Loucy (cell line): ENCODE measurements at regions not wholly inside any gene's neighbourhood (a gene's known extent, or its start where the extent isn't known, plus 50 kb on each side); places are given as distances from the start of the nearest gene placed in this dataset.

Experiments used
- H2AFZ ChIP-seq: fragments of 200-600 bp; sonication (generic); 2 replicates; pipeline ENCODE4 v1.6.0; 2016; ENCODE audit warnings: antibody characterized with exemption, mild to moderate bottlenecking, low read length, moderate library complexity
- H3F3A ChIP-seq: fragments of 200-600 bp; 2 replicates; pipeline ENCODE4 v1.6.0; 2016; ENCODE audit warnings: antibody characterized with exemption, low read depth, mild to moderate bottlenecking
- H3K27me3 ChIP-seq: fragments of 200-600 bp; sonication (generic); 2 replicates; pipeline ENCODE4 v1.6.1; 2014; ENCODE audit warnings: low read length, mild to moderate bottlenecking; ENCODE audit not compliant: insufficient read depth, poor library complexity, severe bottlenecking
- H3K36me3 ChIP-seq: fragments of 200-600 bp; sonication (generic); 2 replicates; pipeline ENCODE4 v1.6.1; 2016; ENCODE audit warnings: low read length; ENCODE audit not compliant: insufficient read depth
- H3K4me1 ChIP-seq: fragments of 200-600 bp; sonication (generic); 2 replicates; pipeline ENCODE4 v1.5.1; 2014; ENCODE audit warnings: low read length, mild to moderate bottlenecking; ENCODE audit not compliant: insufficient read depth, poor library complexity, severe bottlenecking
- H3K4me2 ChIP-seq: fragments of 200-600 bp; sonication (generic); 2 replicates; pipeline ENCODE4 v1.6.0; 2014; ENCODE audit warnings: antibody characterized with exemption, low read length, low read depth, mild to moderate bottlenecking; ENCODE audit not compliant: poor library complexity, severe bottlenecking
- H3K4me3 ChIP-seq: fragments of 200-600 bp; sonication (generic); 2 replicates; pipeline ENCODE4 v1.5.1; 2014; ENCODE audit warnings: low read length, mild to moderate bottlenecking, mixed read lengths; ENCODE audit not compliant: poor library complexity, severe bottlenecking
- H3K79me2 ChIP-seq: fragments of 200-600 bp; sonication (generic); 2 replicates; pipeline ENCODE4 v1.6.1; 2014; ENCODE audit warnings: low read length; ENCODE audit not compliant: insufficient read depth
- H3K9ac ChIP-seq: fragments of 200-600 bp; sonication (generic); 2 replicates; pipeline ENCODE4 v1.6.0; 2014; ENCODE audit warnings: mild to moderate bottlenecking, low read depth, low read length, moderate library complexity; ENCODE audit not compliant: poor library complexity, severe bottlenecking
- H3K9me2 ChIP-seq: fragments of 200-600 bp; sonication (generic); replicated peaks from 2 replicates; pipeline ENCODE4 v1.6.1; 2016; ENCODE audit warnings: low read depth, low read length, mixed read lengths
- H3K9me3 ChIP-seq: fragments of 200-600 bp; sonication (generic); 2 replicates; pipeline ENCODE4 v1.6.1; 2014; ENCODE audit warnings: mild to moderate bottlenecking, antibody characterized with exemption, low read length, low read depth; ENCODE audit not compliant: insufficient read depth
- H4K20me1 ChIP-seq: fragments of 200-600 bp; sonication (generic); 2 replicates; pipeline ENCODE4 v1.6.0; 2014; ENCODE audit warnings: antibody characterized with exemption, low read length, mild to moderate bottlenecking; ENCODE audit not compliant: insufficient read depth, poor library complexity, severe bottlenecking
- CTCF ChIP-seq: fragments of 200-600 bp; sonication (generic); conservative IDR thresholded peaks from 2 replicates; pipeline ENCODE4 v1.5.1; 2014; ENCODE audit warnings: mild to moderate bottlenecking, antibody characterized with exemption, low read length
- EZH2phosphoT487 ChIP-seq: fragments of 200-600 bp; IDR thresholded peaks from 2 replicates; pipeline ENCODE4 v1.6.1; 2018; ENCODE audit warnings: antibody characterized with exemption, mild to moderate bottlenecking, moderate library complexity, borderline replicate concordance

GRCh38 chr16:81164958-81165357 lies 68.8 kb upstream of the GCSH start:
- H3F3A ChIP-seq = no peaks in the 10 kb centered on the region
- no peak for TF ChIP-seq EZH2phosphoT487
- no peak for TF ChIP-seq CTCF
- no peak overlapping the region for H3K4me3 ChIP-seq
- H3K4me2 ChIP-seq = no peak overlapping the region
- H3K4me1 ChIP-seq = no peaks in the 10 kb centered on the region
- no peaks in the 10 kb centered on the region for H3K36me3 ChIP-seq
- no peaks in the 10 kb centered on the region for H3K79me2 ChIP-seq
- no peak overlapping the region for H2AFZ ChIP-seq
- no peaks in the 10 kb centered on the region for H3K9me3 ChIP-seq
- no peak overlapping the region for H3K9ac ChIP-seq
- no peaks in the 10 kb centered on the region for H3K9me2 ChIP-seq
- no peaks in the 10 kb centered on the region for H4K20me1 ChIP-seq
- no peaks in the 10 kb centered on the region for H3K27me3 ChIP-seq

GRCh38 chr16:81164481-81164880 lies 68.3 kb upstream of the GCSH start:
- H2AFZ ChIP-seq = no peak overlapping the region
- TF ChIP-seq CTCF (no peak), EZH2phosphoT487 (no peak)
- H3K9me3 ChIP-seq = no peaks in the 10 kb centered on the region
- H3K79me2 ChIP-seq = no peaks in the 10 kb centered on the region
- no peaks in the 10 kb centered on the region for H3K4me1 ChIP-seq
- H3K27me3 ChIP-seq = no peaks in the 10 kb centered on the region
- H3K9me2 ChIP-seq = no peaks in the 10 kb centered on the region
- H3F3A ChIP-seq = no peaks in the 10 kb centered on the region
- H3K9ac ChIP-seq = no peak overlapping the region
- H3K4me2 ChIP-seq = no peak overlapping the region
- no peaks in the 10 kb centered on the region for H3K36me3 ChIP-seq
- H3K4me3 ChIP-seq = no peak overlapping the region
- no peaks in the 10 kb centered on the region for H4K20me1 ChIP-seq

- no peak for TF ChIP-seq CTCF
- no peak for TF ChIP-seq EZH2phosphoT487
- Histone ChIP-seq H3K27me3 (no peaks in the 10 kb centered on the region), H3K9ac (no peak overlapping the region)
These were observed 67.5 kb upstream of the GCSH start for GRCh38 chr16:81163671-81164070.

More at GRCh38 chr16:81163671-81164070, 67.5 kb upstream of the GCSH start:
- Histone ChIP-seq H3K9me3 (no peaks in the 10 kb centered on the region), H3K4me1 (no peaks in the 10 kb centered on the region), H3K9me2 (no peaks in the 10 kb centered on the region), H4K20me1 (no peaks in the 10 kb centered on the region), H3K4me3 (no peak overlapping the region), H3K4me2 (no peak overlapping the region), H2AFZ (no peak overlapping the region), H3F3A (no peaks in the 10 kb centered on the region), H3K79me2 (no peaks in the 10 kb centered on the region), H3K36me3 (no peaks in the 10 kb centered on the region)
